ENCODE measurements at regions not wholly inside any gene's neighbourhood (a gene's known extent, or its start where the extent isn't known, plus 50 kb on each side); places are given as distances from the start of the nearest gene placed in this dataset.
A peak's percentile ranks its signal among the peaks of the same experiment; 100 is the strongest.
"Not testable (repeated sequence)": the region's sequence is repeated elsewhere in the genome, so short reads cannot be mapped to it uniquely, and the experiment has no call there.

DNA sequence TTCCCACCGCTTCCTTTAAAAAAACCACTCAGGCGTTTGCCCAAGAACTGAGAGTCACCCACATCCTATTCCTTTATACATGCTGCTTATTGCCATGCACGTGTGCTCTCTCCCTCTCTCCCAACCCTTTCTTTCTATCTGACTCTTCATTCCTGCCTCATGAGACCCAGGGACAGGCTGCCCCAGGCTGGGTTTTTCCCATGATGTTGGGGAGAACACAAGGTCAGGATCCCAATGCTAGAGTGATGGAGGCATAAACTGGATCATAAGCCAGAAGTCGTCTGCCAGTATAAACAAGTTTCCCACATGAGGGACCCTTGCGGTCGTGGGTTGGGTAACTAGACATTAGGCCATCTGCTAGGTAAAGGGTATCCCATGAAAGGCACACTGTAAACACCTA is 64.9 kb downstream of the CD2 start:
- no peak for DNase-seq

DNA sequence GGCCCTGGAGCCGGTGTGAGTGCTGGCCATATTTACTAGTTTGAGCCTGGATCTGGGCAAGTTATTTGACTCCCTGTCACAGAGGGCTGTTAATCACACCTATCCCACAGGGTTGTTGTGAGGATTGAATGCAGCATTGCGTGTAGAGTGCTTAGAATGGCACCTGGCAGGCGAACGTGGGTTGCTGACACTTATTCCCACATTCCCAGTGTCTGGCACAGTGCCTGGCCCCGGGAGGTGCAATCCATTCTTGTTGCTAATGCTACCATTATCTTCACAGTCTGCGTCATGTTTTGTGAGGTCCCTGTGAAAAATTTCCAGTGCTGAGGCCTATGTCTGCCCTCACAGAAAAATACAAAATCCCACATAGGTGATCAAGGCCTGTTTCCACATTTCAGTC is 66.1 kb downstream of the CD2 start:
- DNase-seq: peak; percentile 60

DNA sequence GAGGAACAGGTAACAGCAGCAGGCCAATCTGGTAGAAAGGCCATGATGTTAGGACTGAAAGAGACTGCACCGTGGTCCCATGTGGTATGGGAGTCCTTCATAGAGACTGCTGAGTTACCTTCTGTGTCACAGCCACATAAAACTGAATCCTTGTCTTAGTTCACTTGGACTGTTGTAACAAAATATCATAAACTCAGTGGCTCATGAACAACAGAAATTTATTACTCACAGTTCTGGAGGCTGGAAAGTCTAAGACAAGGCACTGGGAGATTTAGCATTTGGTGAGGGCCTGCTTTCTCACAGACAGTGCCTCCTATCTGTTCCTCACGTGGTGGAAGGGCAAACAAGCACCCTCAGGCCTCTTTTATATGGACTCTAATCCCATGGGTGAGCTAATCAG is 67.5 kb downstream of the CD2 start:
- DNase-seq: no peak

DNA sequence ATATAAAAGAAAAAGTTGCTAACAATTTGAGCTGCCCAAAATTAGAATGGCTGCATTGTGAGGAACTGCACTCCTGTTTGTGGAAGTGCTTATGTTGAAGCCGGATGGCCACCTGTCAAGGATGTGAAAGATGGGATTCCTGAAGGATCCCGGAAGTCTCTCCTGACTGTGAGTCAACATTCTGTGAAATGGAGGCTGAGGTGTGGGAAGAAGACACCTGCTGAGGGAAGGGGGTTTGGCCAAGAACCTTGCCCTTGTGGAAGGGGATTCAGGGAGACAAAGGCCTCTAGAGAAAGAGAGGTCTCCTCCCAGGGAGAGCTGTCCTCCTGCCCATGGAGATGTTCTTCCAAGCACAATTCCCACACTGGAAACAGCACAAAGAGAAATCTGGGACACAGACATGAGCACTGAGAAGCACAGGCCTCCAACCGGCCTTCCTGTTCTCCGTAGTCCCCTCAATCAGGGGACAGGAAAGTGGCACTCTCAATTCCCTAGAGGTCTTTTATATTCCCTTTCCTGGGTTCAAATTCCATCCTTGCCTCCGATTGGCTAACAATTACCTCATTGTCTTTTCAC is 70.5 kb downstream of the CD2 start:
- DNase-seq: no peak

DNA sequence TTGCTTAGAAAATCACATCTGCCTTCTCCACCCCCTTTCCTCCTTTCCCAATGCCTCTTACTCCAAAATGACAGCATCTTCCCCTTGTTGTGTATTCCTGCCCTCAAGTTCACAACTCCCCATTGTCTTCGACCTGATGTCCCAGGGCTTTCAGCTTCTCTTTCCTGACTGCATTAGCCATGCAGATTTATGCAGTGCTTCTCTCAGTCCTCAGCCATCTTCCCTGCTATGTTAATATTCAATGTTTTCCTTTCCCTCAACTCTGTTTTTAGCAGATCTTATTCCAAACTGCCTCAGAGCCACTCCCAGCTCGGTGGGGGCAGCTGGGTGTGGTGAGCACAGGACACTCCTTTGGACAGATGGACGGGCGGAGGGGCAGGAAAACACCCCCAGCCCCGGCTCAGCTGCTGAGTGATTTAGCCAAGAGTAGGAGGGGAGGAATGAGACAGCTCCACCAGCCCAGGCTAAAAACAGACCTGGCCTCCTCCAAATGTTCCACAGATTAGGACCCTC is 71.0 kb downstream of the CD2 start:
- peak; percentile 18 for DNase-seq

DNA sequence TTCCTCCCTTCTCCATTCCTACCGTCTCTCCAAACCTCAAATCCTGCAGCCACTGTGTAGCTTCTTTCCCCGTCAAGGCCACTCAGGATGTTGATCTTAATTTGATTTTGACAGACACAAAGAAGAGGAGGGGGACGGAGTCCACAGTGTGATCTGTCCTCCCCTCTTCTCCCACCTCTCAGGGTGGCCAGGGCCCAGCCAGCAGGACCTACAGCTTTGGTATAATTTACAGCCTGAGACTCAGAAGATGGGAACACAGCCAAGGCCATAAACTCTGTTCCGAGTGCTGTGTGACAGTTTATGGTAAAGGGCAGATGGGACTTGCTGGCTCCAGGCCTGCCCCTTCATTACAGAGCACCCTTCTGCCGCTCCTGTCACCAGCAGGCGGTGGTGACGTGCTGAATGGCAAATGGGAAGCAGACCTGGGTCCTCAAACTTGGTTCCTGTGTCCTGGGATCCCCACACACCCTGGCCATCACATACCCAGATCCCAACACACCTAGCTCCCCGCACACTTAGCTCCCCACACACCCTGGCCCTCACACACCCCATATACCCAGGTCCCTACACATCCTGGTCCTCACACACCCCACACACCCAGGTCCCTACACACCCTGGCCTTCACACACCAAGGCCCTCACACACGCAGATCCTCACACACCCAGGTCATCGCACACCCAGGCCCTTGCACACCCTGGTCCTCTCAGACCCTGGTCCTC is 71.6 kb downstream of the CD2 start:
- peak; percentile 58 for DNase-seq

DNA sequence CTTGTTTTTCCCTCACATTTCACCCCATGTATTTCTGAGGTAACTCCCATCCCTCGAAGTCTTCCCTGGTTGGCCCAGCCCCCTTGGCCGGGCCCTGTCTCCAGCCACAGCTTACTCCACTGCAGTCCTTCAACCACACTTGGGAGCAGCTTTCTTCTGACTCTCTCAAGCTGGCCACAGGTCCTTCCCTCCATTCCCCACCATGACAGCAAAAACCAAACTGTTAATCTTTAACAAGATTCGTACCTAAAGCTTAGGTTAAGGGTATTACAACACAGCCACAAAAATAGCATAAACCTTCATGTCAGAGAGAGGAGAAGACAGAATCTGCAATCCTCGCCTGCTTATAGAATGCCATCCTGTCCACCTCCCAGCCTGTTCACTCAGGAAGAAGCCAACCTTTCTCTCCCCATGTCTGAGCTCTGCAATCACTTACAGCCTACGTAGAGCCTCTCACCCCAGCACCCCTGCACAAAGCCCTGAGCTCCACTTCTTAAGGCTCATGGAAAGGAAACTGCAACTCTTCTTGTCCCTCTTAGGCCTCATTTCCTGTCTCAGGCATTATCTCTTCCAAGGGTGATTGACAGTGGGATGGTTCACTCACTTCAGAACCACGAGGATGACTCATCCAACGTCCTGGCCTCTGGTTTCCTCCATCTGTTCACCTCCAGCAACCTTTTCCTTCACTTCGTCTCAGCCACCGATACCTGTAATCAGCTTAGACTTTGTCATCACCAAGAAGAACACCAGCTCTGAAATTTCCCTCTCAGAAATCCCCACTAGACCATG is 72.8 kb downstream of the CD2 start:
- DNase-seq: no peak

DNA sequence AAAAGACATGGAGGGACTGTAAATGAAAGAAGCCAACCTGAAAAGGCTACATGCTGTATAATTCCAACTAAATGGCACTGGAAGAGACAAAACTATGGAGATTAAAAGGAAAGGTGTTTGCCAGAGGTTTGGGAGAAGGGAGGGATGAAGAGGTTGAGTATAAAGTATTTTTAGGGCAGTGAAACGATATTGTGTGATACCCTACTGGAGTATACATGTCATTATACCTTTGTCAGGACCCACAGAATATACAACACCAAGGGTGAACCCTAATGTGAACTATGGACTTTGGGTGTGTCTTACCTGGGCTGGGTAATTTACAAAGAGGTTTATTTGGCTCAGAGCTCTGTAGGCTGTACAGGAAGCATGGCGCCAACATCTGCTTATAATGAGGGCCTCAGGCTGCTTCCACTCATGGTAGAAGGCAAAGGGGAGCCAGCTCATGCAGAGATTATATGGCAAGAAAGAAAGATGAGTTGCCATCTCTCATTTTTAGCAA is 73.4 kb downstream of the CD2 start:
- no peak for DNase-seq

DNA sequence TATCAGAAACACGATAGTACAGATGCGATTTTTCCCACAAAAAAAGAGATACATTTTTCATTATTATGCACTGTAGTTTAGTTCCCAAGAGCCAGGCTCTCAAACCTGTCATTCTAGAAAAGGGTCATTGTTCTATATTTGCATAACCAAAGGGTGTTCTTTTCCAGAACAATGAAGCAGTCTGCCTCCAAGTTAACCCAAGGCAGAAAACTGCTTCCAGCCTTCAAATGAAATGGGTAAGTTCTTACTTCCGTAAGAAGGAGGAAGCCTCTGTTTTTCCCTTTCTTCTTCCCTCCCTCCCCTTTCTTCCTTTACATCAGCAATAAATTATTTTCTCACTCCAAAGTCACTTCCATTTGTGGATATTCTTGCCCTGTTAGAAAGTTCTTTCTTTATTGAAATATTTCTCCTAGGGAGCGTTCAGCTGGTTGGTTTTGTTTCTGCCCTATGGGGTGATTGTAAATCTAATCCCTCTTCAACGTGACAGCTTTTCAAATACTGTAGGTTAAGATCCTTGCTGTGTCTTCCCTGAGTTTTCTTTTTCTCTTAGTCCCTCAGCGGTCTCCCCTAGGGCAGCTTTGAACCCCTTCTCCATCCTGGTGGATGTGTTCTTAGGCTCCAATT is 77.3 kb upstream of the PTGFRN start:
- DNase-seq: no peak

DNA sequence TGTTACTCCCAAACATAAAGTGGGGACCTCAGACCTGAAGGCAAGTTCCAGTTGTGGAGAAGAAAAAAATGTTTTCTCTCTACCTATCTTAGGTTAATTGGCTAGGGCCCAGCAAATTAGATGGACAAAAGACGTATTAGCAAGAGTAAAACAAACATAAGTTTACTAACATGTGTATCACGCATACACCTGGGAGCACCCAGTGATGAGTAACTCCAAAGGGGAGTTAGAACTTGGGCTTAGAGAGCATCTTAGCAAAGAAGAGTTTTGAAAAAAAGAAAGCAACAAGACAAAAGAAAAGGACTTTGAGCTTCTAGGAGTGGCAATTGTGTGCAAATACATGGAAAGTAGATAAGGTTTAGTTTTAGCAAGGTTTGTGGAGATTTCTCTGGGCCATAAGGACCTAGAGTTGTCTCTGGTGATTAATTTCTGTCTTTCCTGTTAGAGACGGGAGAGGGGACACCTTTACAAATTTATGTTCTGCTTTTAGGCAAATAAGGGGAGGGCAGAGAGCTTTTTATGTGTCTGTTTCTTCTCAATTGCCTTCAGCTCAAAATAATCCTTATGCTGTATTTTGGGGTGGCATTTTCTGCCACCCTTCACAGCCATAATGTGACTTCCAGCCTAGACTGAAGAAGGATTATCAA is 76.7 kb upstream of the PTGFRN start:
- DNase-seq: no peak

DNA sequence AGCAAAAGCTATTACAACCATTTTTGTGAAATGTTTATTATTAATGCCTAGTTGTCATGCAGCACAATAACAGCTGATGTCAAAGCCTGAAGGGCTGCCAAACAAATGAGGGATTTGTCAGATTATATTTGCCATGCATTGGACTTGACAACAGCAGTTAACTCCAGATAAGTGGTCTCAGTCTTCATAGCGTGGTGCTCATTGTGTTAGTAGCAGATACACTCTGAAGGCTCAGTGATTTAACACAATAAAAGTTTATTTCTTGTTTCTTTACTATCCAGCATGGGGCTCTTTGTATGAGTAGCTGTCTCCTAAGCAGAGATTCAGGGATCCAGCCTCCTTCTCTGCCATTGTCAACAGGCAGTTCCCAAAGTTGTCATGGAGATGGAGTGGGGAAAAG is 76.0 kb upstream of the PTGFRN start:
- DNase-seq: no peak

DNA sequence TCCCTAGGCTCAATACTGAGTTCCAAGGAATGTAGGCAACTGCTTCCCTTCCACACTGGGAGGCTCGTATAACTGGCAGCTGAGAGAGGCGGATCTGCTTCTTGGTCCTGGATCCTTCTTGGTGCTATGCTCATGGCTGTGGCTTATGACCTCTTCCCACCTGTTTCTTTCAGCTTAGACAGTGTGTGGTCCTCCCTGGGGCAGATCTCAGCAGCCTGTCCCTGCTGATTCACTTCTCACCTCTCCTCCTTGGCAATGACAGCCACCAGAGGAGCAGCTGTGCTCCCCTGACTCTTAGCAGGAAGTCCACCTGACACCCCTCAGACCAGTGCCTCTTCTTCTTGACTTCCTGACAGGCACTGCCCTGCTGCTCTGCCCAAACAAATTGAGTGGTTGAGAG is 75.1 kb upstream of the PTGFRN start:
- DNase-seq: no peak

DNA sequence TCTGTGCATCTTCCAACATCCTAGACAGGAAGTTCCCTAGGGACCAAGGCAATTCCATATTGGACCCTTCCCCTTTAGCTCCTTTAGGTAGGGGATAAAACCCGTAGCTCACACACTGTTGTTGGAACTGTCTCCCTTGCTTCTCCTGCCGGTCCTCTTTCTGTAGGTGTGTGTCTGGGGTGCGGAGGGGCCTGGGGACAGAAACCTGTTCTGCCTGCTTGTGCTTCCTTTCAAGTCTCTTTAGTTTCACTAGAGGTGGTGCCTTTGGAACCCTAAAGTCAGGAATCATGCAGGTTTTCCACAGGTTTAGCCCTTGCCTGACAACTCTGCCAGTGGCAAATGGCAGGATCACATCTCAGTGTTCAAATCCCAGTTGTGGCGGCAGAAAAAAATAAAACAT is 74.6 kb upstream of the PTGFRN start:
- no peak for DNase-seq

DNA sequence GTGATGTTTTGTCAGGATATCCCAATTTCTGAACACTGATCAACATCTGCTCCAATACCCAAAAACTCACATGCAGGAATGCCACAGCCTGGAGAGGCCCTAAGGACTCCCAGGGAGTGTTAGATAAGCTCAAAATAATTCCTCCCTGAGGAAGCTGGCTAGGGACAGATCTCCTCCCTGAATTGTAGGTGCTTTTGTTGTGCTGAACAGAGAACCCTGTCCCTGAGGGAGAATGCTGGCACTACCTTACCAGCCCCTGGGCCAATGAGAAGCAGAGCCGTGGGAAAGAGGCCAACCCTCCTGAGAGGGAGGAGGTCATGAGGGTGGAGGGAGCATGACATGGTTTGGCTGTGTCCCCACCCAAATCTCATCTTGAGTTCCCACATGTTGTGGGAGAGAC is 73.6 kb upstream of the PTGFRN start:
- DNase-seq: no peak

DNA sequence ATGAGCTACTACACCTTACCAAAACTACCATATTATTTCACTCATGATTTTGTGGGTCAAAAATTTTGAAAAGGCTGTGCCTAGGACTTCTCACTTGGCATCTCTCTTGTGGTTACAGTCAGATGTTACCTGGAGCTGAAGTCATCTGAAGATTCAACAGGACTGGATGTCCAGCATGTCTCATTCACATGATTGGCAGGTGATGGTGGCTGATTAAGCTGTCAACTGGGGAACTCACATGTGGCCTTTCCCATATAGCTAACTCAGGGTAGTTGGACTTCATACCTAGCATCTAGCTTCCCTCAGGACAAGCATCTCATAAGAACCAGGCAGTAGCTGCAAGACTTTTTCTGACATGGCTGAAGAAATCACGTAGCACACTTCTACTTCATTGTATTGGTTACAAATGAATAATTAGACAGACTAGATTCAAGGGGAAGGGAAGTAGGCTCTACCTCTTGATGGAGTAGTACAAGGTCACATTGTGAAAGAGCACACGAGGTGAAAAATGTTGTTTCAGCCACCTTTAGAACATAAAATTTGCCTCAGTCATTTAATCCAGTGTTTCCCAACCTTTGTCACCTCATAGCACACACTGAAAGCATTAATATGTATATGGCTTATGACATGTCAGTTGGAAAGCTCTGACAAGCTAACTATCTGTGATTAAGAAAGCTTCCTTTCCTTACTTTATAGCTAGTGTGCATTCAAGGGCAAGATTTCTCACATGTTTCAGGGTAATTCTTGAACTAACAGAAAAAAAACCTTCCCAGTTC is 68.0 kb upstream of the PTGFRN start:
- no peak for DNase-seq

DNA sequence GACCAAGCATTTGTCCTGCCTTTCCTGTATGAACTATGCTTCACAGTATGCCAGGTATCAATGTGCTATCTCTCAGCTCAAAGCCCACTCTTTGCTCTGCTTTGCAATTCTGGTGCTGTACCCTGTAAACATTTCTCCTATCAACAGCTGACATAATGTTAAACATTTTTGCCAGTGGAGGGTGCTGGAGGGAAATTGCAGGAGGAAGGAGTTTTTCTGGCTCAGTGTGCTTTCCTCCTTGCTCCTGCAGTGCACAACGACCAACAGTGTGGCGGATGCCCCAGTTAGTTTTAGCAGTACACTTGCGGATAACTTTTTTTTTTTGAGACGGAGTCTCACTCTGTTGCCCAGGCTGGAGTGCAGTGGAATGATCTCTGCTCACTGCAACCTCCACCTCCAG is 67.1 kb upstream of the PTGFRN start:
- no peak for DNase-seq

DNA sequence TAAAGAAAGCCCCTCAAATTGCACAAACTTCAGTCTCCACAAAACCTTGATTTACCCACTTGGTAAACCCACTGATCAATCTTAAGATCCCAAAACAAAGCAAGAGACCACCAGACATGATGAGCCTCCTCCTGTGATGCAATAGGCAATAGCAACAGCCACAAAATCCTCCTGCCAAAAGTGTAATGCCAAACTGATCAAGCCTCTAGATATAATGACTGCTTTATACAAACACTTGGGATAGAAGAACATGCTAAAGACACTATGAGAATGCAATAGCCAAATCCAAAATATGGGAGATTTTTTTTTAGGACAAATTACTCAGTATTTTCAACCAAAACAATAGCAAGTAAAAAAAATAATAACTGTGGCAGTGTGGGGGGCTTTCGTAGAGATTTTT is 64.9 kb upstream of the PTGFRN start:
- no peak for DNase-seq

DNA sequence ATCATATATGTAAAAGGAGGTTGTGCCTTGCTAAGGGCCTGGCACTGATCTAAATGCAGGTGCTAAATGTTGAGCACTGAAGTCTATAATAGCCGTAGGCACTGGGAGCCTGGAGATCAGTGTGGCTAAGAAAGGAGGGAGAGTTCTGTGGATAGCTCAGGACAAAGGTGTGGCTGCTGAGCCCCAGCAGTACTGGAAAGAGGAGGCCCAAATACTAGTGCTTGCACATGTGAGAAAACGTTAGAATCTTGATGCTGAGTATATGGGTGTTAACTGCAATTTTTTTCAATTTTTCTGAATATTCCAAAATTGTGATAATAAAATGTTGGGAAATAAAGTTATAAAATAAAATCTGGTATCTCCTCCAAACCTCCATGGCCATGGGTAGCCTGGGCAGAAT is 62.5 kb upstream of the PTGFRN start:
- DNase-seq: no peak

DNA sequence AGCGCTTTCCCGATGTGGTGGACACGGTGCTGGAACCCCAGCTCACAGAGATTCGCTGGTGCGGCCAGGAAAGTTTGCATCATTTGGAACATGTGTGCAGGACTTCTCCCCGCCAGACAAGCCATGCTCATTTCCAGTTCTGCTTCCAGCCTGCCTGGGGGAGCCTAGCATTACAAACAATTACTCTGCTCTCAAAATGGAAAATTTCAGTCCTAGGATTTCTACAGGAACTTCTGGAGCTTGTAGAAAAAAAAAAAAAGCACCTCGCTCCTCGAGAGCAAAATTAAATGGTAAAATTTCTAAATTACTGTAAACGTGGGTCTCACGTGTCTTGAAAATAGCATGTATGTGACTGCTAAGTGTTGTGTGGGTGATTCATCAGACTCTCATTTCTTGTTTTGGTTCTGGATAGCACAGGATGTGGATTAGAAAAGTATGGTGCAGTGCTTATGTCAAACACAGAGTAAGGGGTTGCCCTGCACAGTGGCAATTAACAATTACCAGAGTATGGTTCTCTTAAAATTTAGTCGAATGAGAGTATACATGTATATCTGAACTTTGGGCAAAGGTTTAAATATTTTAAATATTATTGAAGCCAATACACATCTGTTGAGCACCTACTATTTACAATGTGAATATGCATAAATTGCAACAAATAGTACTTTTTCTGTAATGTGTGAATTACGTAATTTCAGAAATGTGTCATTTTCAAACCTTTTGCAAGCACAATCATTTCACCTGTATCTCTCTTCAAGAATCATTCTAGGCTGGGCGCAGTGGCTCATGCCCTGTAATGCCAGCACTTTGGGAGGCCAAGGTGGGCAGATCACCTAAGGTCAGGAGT is 61.8 kb upstream of the PTGFRN start:
- no peak for DNase-seq

DNA sequence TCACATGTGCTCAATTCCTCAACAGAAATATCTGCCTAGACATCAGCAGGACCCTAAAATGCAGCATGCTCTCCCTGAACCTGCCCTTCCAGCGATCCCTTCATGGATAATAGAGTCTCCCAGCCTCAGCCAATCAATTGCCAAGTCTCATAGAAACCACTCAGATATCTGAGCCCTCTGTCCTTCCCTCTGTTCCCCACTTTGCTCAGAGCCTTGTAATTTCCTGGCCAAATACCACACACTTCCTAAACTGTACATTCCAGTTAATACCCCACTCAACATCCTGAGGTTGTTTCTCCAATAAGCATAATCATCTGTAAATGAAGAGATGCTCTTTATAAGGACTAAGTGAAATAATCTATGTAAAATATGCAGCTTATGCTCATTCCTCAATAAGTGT is 59.3 kb upstream of the PTGFRN start:
- DNase-seq: no peak

DNA sequence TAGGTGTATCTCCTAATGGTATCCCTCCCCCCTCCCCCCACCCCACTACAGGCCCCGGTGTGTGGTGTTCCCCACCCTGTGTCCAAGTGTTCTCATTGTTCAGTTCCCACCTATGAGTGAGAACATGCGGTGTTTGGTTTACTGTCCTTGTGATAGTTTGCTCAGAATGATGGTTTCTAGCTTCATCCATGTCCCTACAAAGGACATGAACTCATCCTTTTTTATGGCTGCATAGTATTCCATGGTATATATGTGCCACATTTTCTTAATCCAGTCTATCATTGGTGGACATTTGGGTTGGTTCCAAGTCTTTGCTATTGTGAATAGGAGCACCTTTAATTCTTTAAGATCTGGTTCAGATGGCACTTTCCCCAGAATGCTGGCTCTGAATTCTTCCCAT is 58.5 kb upstream of the PTGFRN start:
- not testable (repeated sequence) for DNase-seq
